ENCODE measurements at regions not wholly inside any gene's neighbourhood (a gene's known extent, or its start where the extent isn't known, plus 50 kb on each side); places are given as distances from the start of the nearest gene placed in this dataset.

DNA sequence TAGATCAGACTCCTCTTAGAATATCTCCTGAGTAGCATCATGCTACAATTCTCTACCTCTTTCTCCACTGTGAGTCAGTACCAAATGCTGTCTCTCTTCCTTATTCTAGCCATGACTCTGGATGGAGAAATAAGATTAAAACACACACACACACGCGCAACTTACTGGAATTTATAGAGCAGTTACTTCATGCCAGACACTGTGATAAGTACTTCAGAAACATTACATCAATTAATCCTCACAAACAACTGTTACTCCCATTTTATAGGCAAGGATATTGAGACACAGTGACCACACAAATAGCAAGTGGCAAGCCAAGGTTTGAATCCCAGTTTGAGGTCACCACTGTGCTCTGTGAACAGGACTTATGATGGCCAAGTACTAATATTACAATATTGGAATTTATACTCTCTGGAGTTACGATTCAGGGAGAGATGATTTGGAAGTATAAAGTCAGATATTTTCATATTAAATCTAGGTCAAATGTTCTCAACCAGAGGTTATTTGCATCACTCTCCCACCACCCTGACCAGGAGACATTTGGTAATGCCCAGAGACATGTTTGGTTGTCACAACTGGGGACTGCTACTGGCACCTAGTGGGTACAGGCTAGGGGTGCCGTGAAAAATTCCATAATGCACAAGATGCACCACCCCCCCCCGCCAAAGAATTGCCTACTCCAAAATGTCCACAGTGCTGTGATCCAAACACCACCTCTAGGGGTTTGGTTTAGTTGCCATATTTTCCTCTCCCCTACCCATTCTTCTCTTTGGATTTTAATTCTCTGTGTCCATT lies 221.6 kb downstream of the LTN1 start:
- ChIA-PET POLR2A (interaction anchor here (0.8 kb wide), 1 partner anchor 13 kb away, joined by 5 read pairs; no protein-coding TSS in a partner anchor), CTCF (no interaction called here)
- Histone ChIP-seq H3K9me3 (ENCODE audit: control insufficient read depth, insufficient read depth, low read length) (no peaks in the 10 kb centered on the region), H3K27ac (ENCODE audit: low read depth, low read length) (peak overlapping the region; percentile 94), H3K27me3 (ENCODE audit: control insufficient read depth, insufficient read depth, low read length) (no peaks in the 10 kb centered on the region), H3K4me3 (ENCODE audit: low read depth, low read length) (no peak overlapping the region; the same call in 1 of the 2 replicates)
- no peak for DNase-seq (ENCODE audit: low read depth, low spot score)
- TF ChIP-seq, protein P1, sequence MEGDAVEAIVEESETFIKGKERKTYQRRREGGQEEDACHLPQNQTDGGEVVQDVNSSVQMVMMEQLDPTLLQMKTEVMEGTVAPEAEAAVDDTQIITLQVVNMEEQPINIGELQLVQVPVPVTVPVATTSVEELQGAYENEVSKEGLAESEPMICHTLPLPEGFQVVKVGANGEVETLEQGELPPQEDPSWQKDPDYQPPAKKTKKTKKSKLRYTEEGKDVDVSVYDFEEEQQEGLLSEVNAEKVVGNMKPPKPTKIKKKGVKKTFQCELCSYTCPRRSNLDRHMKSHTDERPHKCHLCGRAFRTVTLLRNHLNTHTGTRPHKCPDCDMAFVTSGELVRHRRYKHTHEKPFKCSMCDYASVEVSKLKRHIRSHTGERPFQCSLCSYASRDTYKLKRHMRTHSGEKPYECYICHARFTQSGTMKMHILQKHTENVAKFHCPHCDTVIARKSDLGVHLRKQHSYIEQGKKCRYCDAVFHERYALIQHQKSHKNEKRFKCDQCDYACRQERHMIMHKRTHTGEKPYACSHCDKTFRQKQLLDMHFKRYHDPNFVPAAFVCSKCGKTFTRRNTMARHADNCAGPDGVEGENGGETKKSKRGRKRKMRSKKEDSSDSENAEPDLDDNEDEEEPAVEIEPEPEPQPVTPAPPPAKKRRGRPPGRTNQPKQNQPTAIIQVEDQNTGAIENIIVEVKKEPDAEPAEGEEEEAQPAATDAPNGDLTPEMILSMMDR (IDR thresholded peaks at IDR 0.05; ENCODE audit: low read depth, low read length), result no peak

DNA sequence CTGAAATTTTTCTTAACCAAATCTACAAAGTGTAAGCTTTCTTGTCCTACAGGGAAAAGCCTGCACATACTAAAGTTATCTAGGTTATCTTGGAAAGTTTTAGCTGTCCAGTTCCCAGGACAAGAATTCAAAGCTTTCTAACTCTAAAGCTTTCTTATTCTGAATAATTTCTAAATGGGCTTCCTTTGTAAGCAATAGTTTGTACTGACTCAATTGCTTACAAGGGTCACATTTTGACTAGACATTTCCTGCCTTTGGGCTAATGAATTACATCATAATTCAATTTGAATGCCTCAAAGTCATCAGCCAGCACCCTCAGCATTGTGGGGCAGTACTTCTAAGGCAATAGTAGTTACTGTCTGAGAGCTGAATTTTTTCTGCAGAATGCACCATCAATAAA lies 223.0 kb downstream of the LTN1 start:
- Histone ChIP-seq H3K4me3 (ENCODE audit: low read depth, low read length) (no peak overlapping the region), H3K27me3 (ENCODE audit: control insufficient read depth, insufficient read depth, low read length) (no peaks in the 10 kb centered on the region), H3K27ac (ENCODE audit: low read depth, low read length) (no peak overlapping the region), H3K9me3 (ENCODE audit: control insufficient read depth, insufficient read depth, low read length) (no peaks in the 10 kb centered on the region)
- DNase-seq (ENCODE audit: low read depth, low spot score), result no peak
- ChIA-PET POLR2A (no interaction called here), CTCF (interaction anchor here (1.3 kb wide), 1 partner anchor 24 kb away, joined by 6 read pairs; no protein-coding TSS in a partner anchor)
- TF ChIP-seq, protein P1 (IDR thresholded peaks at IDR 0.05; ENCODE audit: low read depth, low read length), result no peak

DNA sequence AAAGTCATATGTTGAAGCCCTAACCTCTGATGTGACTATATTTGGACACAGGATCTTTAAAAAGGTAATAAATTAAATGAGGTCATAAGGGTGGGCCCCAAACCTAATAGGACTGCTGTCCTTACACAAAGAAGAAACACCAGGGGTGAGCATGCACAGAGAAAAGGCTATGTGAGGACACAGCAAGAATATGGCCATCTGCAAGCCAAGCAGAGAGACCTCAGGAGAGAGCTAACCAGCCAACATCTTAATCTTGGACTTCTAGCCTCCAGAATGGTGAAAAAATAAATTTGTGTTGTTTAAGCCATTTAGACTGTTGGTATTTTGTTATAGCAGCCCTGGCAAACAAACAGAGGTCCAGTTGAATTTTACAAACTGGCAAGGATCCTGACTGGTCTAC lies 223.9 kb downstream of the LTN1 start:
- TF ChIP-seq, protein P1 (IDR thresholded peaks at IDR 0.05; ENCODE audit: low read depth, low read length), result no peak
- Histone ChIP-seq H3K27me3 (ENCODE audit: control insufficient read depth, insufficient read depth, low read length) (no peaks in the 10 kb centered on the region), H3K9me3 (ENCODE audit: control insufficient read depth, insufficient read depth, low read length) (no peaks in the 10 kb centered on the region), H3K27ac (ENCODE audit: low read depth, low read length) (no peak overlapping the region), H3K4me3 (ENCODE audit: low read depth, low read length) (no peak overlapping the region)
- CTCF ChIA-PET, result interaction anchor here (1.0 to 1.3 kb wide), 2 partner anchors 23 to 377 kb away, joined by 3 to 6 read pairs; no protein-coding TSS in a partner anchor
- POLR2A ChIA-PET, result no interaction called here
- no peak for DNase-seq (ENCODE audit: low read depth, low spot score)

DNA sequence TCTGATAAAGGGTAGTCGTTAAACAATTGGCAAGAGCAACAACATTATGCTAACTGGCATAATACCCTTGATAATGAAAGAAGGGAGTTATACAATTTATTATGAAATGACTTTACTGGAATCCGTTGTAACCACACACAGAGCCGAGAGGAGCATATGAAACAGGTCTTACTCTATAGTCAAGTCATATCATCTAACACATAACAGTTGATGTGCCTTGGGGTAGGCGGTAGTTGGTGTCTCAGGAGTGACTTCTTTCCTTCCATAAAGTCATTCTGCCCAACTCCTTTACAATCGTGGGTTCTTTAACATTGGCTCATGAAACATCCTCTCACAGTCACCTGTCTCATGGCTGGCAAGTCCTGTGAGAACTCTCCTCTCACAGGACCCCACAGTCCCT lies 225.2 kb downstream of the LTN1 start:
- TF ChIP-seq, protein P1 (IDR thresholded peaks at IDR 0.05; ENCODE audit: low read depth, low read length), result no peak
- POLR2A ChIA-PET, result no interaction called here
- CTCF ChIA-PET, result interaction anchor here (1.0 kb wide), 1 partner anchor 376 kb away, joined by 3 read pairs; no protein-coding TSS in a partner anchor
- Histone ChIP-seq H3K4me3 (ENCODE audit: low read depth, low read length) (no peak overlapping the region), H3K27me3 (ENCODE audit: control insufficient read depth, insufficient read depth, low read length) (no peaks in the 10 kb centered on the region), H3K9me3 (ENCODE audit: control insufficient read depth, insufficient read depth, low read length) (no peaks in the 10 kb centered on the region), H3K27ac (ENCODE audit: low read depth, low read length) (no peak overlapping the region)
- DNase-seq (ENCODE audit: low read depth, low spot score), result no peak

DNA sequence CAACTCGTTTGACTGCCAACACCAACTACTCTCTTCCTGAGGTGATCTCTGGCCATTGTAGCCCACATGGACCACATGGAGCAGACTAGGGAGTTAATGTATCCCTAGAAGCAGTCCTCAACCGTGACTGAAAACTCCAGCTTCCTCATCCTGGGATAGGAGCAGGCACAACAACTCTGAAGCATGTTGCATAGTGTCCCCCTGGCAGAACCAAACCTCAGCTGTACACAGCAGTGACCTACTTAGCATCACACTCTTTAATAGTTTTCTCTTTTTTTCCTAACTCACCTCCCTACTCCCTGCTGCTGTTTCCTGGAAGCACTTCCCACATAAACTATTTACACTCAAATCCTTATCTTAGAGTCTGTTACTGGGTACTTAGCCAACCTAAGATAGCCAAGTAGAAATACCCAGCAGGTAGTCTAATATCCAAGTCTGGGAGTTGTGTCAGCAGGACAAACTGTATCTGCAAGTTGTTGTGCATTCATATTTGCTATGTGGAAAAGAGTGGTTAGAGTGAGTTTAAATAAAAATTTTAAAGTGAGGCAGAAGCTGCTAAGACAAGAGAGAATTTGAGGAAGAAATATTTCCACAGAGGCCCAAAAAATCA lies 228.8 kb downstream of the LTN1 start:
- TF ChIP-seq, protein P1 (IDR thresholded peaks at IDR 0.05; ENCODE audit: low read depth, low read length), result no peak
- ChIA-PET CTCF (interaction anchor here (1.5 to 1.7 kb wide), 2 partner anchors 17 to 18 kb away, joined by 4 to 10 read pairs; no protein-coding TSS in a partner anchor), POLR2A (interaction anchor here (0.7 kb wide), 1 partner anchor 314 kb away, joined by 3 read pairs; no protein-coding TSS in a partner anchor)

More for the DNA sequence above, 228.8 kb downstream of the LTN1 start:
- H3K27me3 ChIP-seq (ENCODE audit: control insufficient read depth, insufficient read depth, low read length), result no peaks in the 10 kb centered on the region
- no peak for DNase-seq (ENCODE audit: low read depth, low spot score)
- no peaks in the 10 kb centered on the region for H3K9me3 ChIP-seq (ENCODE audit: control insufficient read depth, insufficient read depth, low read length)
- H3K4me3 ChIP-seq (ENCODE audit: low read depth, low read length), result no peak overlapping the region
- H3K27ac ChIP-seq (ENCODE audit: low read depth, low read length), result no peak overlapping the region
